HG03095 (cell line): ENCODE measurements at regions not wholly inside any gene's neighbourhood (a gene's known extent, or its start where the extent isn't known, plus 50 kb on each side); places are given as distances from the start of the nearest gene placed in this dataset.

ENCODE experiments used
- ATAC-seq: cut with Tn5 transposase; IDR thresholded peaks from one replicate; pipeline ENCODE4 v1.9.1; 2021; ENCODE audit warnings: moderate library complexity; ENCODE audit not compliant: unreplicated experiment

GRCh38 chr6:104126315-104127005 lies 733.3 kb downstream of the HACE1 start:
- ATAC-seq = no peak

- no peak for ATAC-seq
Measured at GRCh38 chr6:104123227-104123626, 736.5 kb downstream of the HACE1 start.

- ATAC-seq = no peak
Measured at GRCh38 chr6:104118274-104118673, 741.4 kb downstream of the HACE1 start.

GRCh38 chr6:104109806-104110205 lies 749.9 kb downstream of the HACE1 start:
- no peak for ATAC-seq

- ATAC-seq = no peak
Measured at GRCh38 chr6:104108634-104109033, 751.1 kb downstream of the HACE1 start.

GRCh38 chr6:104095661-104096416 lies 763.9 kb downstream of the HACE1 start:
- ATAC-seq = no peak

- no peak for ATAC-seq
Measured at GRCh38 chr6:104087765-104088164, 772.0 kb downstream of the HACE1 start.

GRCh38 chr6:104068281-104068680 lies 791.4 kb downstream of the HACE1 start:
- no peak for ATAC-seq

- ATAC-seq = no peak
Measured at GRCh38 chr6:104064876-104065275, 794.8 kb downstream of the HACE1 start.

- no peak for ATAC-seq
Measured at GRCh38 chr6:104050455-104050854, 809.3 kb downstream of the HACE1 start.

- no peak for ATAC-seq
Measured at GRCh38 chr6:104046426-104046825, 813.3 kb downstream of the HACE1 start.

GRCh38 chr6:104031346-104031745 lies 828.4 kb downstream of the HACE1 start:
- ATAC-seq = no peak

- no peak for ATAC-seq
Measured at GRCh38 chr6:104022126-104022525, 837.6 kb downstream of the HACE1 start.

- no peak for ATAC-seq
Measured at GRCh38 chr6:104019075-104019753, 840.5 kb downstream of the HACE1 start.

GRCh38 chr6:104017410-104018381 lies 842.0 kb downstream of the HACE1 start:
- no peak for ATAC-seq

- ATAC-seq = no peak
Measured at GRCh38 chr6:104014163-104014959, 845.4 kb downstream of the HACE1 start.

- no peak for ATAC-seq
Measured at GRCh38 chr6:104013312-104013971, 846.3 kb downstream of the HACE1 start.

- no peak for ATAC-seq
Measured at GRCh38 chr6:104010897-104011296, 848.8 kb downstream of the HACE1 start.

GRCh38 chr6:104003803-104004516 lies 855.8 kb downstream of the HACE1 start:
- no peak for ATAC-seq
